ENCODE measurements at regions not wholly inside any gene's neighbourhood (a gene's known extent, or its start where the extent isn't known, plus 50 kb on each side); places are given as distances from the start of the nearest gene placed in this dataset.

DNA sequence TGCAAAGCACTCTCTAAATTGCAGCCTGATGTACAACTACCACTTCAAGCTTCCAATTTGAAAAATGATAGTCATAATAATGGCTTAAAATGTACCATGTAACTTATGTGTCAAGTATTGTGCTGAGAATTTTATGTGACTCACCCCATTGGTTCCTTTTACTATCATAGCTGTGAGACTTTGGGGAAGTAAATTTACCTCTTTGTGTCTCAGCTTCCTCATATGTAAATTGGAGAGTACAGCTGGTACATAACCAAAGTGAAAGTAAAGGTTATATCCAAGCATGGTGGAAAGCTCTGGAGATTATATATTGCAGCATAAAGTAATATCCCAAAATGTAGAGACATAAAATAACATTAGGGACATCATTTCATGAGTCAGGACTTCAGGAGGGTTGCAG lies 2200.4 kb upstream of the C9orf72 start:
- Histone ChIP-seq H3K9me2 (replicated peaks; ENCODE audit: low read depth, low read length) (no peaks in the 10 kb centered on the region), H3F3A (ENCODE audit: low read depth) (no peaks in the 10 kb centered on the region), H3K4me1 (ENCODE audit: insufficient read depth, low read length, poor library complexity, severe bottlenecking) (no peaks in the 10 kb centered on the region), H3K4me3 (ENCODE audit: low read length, poor library complexity, severe bottlenecking) (peak overlapping the region; percentile 17), H4K20me1 (ENCODE audit: insufficient read depth, low read length, poor library complexity, severe bottlenecking) (no peaks in the 10 kb centered on the region), H3K79me2 (ENCODE audit: insufficient read depth, low read length) (no peaks in the 10 kb centered on the region), H3K9ac (ENCODE audit: low read depth, low read length, poor library complexity, severe bottlenecking) (no peak overlapping the region), H3K27me3 (ENCODE audit: insufficient read depth, low read length, poor library complexity, severe bottlenecking) (no peaks in the 10 kb centered on the region), H3K9me3 (ENCODE audit: insufficient read depth, low read depth, low read length) (no peaks in the 10 kb centered on the region), H3K36me3 (ENCODE audit: insufficient read depth, low read length) (no peaks in the 10 kb centered on the region), H2AFZ (ENCODE audit: low read length) (peak overlapping the region; percentile 43), H3K4me2 (ENCODE audit: low read depth, low read length, poor library complexity, severe bottlenecking) (no peak overlapping the region)
- no peak for TF ChIP-seq CTCF (conservative IDR thresholded peaks at IDR 0.05; ENCODE audit: low read length)
- TF ChIP-seq EZH2phosphoT487 (IDR thresholded peaks at IDR 0.05; ENCODE audit: borderline replicate concordance): no peak

DNA sequence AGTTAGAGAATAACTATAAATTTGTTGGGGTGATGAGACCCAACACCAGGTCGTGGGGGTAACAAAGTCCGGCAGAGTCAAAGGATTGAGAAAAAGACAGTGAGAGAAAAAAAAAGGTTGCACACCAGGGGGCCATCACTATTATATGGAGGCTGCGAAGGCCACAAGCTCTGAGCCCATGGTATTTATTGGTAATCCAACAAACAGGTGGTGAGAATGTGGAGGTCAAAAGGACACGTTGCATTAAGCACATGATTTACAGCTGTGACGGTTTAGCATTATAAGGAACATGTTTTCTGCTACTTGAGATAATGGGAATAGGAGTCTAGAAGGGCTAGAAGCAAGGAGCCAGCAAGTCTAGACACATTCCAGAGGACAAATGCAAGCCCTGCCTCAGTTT lies 2202.2 kb upstream of the C9orf72 start:
- TF ChIP-seq CTCF (conservative IDR thresholded peaks at IDR 0.05; ENCODE audit: low read length) (no peak), EZH2phosphoT487 (IDR thresholded peaks at IDR 0.05; ENCODE audit: borderline replicate concordance) (no peak)
- H3K9ac ChIP-seq (ENCODE audit: low read depth, low read length, poor library complexity, severe bottlenecking): no peak overlapping the region
- H3K4me1 ChIP-seq (ENCODE audit: insufficient read depth, low read length, poor library complexity, severe bottlenecking): no peaks in the 10 kb centered on the region
- no peaks in the 10 kb centered on the region for H3K9me2 ChIP-seq (replicated peaks; ENCODE audit: low read depth, low read length)
- H3K4me3 ChIP-seq (ENCODE audit: low read length, poor library complexity, severe bottlenecking): no peak overlapping the region
- H3F3A ChIP-seq (ENCODE audit: low read depth): no peaks in the 10 kb centered on the region
- no peak overlapping the region for H2AFZ ChIP-seq (ENCODE audit: low read length)
- H3K9me3 ChIP-seq (ENCODE audit: insufficient read depth, low read depth, low read length): no peaks in the 10 kb centered on the region
- H3K4me2 ChIP-seq (ENCODE audit: low read depth, low read length, poor library complexity, severe bottlenecking): no peak overlapping the region
- H3K79me2 ChIP-seq (ENCODE audit: insufficient read depth, low read length): no peaks in the 10 kb centered on the region
- no peaks in the 10 kb centered on the region for H3K27me3 ChIP-seq (ENCODE audit: insufficient read depth, low read length, poor library complexity, severe bottlenecking)
- H4K20me1 ChIP-seq (ENCODE audit: insufficient read depth, low read length, poor library complexity, severe bottlenecking): no peaks in the 10 kb centered on the region
- H3K36me3 ChIP-seq (ENCODE audit: insufficient read depth, low read length): no peaks in the 10 kb centered on the region

DNA sequence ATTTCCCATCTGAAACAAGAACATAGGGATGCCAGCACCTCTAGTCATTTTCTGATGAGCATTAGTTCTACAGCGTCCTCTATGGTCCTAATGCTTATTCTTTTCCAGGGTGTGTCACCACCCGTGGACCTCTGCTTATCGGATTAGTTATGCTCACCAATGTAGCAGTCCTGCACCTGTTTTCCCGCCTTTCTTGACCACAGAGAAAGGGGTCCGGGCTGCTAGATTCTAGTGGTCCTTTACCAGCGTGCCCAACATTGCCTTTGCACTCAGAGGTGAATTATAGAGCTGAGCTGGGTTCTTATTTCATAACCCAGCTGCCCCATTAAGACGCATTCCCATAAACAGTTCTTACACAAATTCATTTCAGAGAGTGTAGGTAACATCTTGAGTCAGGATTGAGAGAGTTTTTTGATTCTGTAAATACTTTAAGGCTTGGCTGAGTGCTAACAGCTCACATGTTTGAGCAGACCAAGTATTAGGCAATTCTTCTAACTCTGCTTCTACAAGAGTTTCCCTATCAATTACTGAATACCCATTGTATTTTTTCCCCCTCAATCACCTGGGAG lies 2205.1 kb upstream of the C9orf72 start:
- Histone ChIP-seq H3K79me2 (ENCODE audit: insufficient read depth, low read length) (no peaks in the 10 kb centered on the region), H3K9ac (ENCODE audit: low read depth, low read length, poor library complexity, severe bottlenecking) (no peak overlapping the region), H3K4me1 (ENCODE audit: insufficient read depth, low read length, poor library complexity, severe bottlenecking) (no peaks in the 10 kb centered on the region), H3K9me3 (ENCODE audit: insufficient read depth, low read depth, low read length) (no peaks in the 10 kb centered on the region), H4K20me1 (ENCODE audit: insufficient read depth, low read length, poor library complexity, severe bottlenecking) (no peaks in the 10 kb centered on the region), H3K4me2 (ENCODE audit: low read depth, low read length, poor library complexity, severe bottlenecking) (no peak overlapping the region), H3K27me3 (ENCODE audit: insufficient read depth, low read length, poor library complexity, severe bottlenecking) (no peaks in the 10 kb centered on the region), H3K4me3 (ENCODE audit: low read length, poor library complexity, severe bottlenecking) (no peak overlapping the region), H3K9me2 (replicated peaks; ENCODE audit: low read depth, low read length) (no peaks in the 10 kb centered on the region), H3F3A (ENCODE audit: low read depth) (no peaks in the 10 kb centered on the region), H3K36me3 (ENCODE audit: insufficient read depth, low read length) (no peaks in the 10 kb centered on the region), H2AFZ (ENCODE audit: low read length) (no peak overlapping the region)
- TF ChIP-seq CTCF (conservative IDR thresholded peaks at IDR 0.05; ENCODE audit: low read length): no peak
- TF ChIP-seq EZH2phosphoT487 (IDR thresholded peaks at IDR 0.05; ENCODE audit: borderline replicate concordance): no peak

Data from Loucy (cell line).